Duodenal mucosa (tissue), 2 donors: ENCODE measurements at regions not wholly inside any gene's neighbourhood (a gene's known extent, or its start where the extent isn't known, plus 50 kb on each side); places are given as distances from the start of the nearest gene placed in this dataset.

Experiments
- H3K27ac ChIP-seq: one replicate; pipeline ENCODE4 v1.7.0; 2013; ENCODE audit warnings: low read depth, low read length
- H3K27me3 ChIP-seq, 2 donors: one replicate each; pipeline ENCODE4 v1.7.0; 2013; ENCODE audit warnings: low read length in 2 of 2, control low read depth in 1 of 2; ENCODE audit not compliant: insufficient read depth in 2 of 2, control insufficient read depth in 1 of 2
- H3K36me3 ChIP-seq, 2 donors: one replicate each; pipeline ENCODE4 v1.7.0; 2013; ENCODE audit warnings: low read length in 2 of 2, control low read depth in 1 of 2; ENCODE audit not compliant: insufficient read depth in 2 of 2, control insufficient read depth in 1 of 2
- H3K4me1 ChIP-seq, 2 donors: one replicate each; pipeline ENCODE4 v1.7.0; 2013; ENCODE audit warnings: low read length in 2 of 2, control low read depth in 1 of 2; ENCODE audit not compliant: insufficient read depth in 2 of 2, control insufficient read depth in 1 of 2
- H3K4me3 ChIP-seq, 2 donors: one replicate each; pipeline ENCODE4 v1.7.0; 2013; ENCODE audit warnings: low read length in 2 of 2, low read depth in 1 of 2
- H3K9ac ChIP-seq, 2 donors: one replicate each; pipeline ENCODE4 v1.7.0; 2013; ENCODE audit warnings: low read length in 2 of 2, low read depth in 1 of 2
- H3K9me3 ChIP-seq, 2 donors: one replicate each; pipeline ENCODE4 v1.7.0; 2013; ENCODE audit warnings: low read length in 2 of 2, control low read depth in 1 of 2; ENCODE audit not compliant: control insufficient read depth in 1 of 2

DNA sequence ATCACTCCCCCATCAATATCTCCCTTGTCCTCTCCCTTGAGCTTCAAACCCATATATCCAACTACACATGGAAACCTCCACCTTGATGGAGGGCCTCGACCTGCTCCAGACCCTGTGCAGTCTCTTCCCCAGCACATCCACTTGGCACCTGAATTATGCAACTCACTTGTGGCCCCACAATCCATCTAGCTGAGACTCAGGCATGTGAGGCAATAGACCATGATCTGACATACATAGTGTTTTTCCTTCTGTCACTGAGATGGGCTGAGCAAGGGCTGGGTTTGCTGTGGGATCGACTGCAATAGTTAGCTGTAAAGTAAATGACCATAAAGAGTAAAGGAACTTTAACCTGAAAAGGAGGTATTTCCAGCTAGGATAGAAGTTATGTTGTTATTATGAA lies 172.9 kb upstream of the RAD23B start:
- H3K4me3 ChIP-seq, result no peak overlapping the region
- H3K36me3 ChIP-seq, result no peaks in the 10 kb centered on the region
- no peaks in the 10 kb centered on the region for H3K4me1 ChIP-seq
- H3K9me3 ChIP-seq, result no peaks in the 10 kb centered on the region
- H3K27ac ChIP-seq, result no peak overlapping the region
- H3K27me3 ChIP-seq, result peaks cover 0 to 5% of the 10 kb centered on the region in 2 donors
- H3K9ac ChIP-seq, result no peak overlapping the region

DNA sequence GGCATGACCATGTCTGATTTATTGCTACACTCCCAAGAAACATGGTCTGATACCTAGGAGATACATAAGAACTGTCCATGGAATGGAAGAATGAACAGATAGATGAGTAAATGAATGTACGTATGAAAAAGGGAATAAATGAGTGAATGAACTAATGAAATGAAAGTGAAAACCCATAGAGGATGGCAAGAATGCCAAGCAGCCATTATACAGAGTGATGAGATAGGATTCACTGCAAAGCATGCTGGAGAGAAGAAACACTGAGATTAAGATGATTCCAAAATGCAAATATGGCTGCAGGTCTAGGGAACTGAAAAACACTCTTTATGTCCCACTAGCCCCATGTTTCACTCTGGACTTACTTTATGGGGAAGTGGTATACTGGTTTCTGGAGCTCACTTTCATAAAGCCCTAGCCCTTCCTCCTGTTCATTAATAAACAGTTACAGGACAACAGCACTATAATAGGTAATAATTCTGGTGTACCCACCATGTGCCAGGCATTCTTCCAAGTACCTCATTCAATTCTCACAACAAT lies 170.3 kb upstream of the RAD23B start:
- Histone ChIP-seq H3K9ac (no peak overlapping the region), H3K4me3 (no peak overlapping the region), H3K4me1 (no peaks in the 10 kb centered on the region), H3K36me3 (no peaks in the 10 kb centered on the region), H3K27ac (no peak overlapping the region), H3K27me3 (peaks cover 0 to 5% of the 10 kb centered on the region in 2 donors), H3K9me3 (no peaks in the 10 kb centered on the region)

DNA sequence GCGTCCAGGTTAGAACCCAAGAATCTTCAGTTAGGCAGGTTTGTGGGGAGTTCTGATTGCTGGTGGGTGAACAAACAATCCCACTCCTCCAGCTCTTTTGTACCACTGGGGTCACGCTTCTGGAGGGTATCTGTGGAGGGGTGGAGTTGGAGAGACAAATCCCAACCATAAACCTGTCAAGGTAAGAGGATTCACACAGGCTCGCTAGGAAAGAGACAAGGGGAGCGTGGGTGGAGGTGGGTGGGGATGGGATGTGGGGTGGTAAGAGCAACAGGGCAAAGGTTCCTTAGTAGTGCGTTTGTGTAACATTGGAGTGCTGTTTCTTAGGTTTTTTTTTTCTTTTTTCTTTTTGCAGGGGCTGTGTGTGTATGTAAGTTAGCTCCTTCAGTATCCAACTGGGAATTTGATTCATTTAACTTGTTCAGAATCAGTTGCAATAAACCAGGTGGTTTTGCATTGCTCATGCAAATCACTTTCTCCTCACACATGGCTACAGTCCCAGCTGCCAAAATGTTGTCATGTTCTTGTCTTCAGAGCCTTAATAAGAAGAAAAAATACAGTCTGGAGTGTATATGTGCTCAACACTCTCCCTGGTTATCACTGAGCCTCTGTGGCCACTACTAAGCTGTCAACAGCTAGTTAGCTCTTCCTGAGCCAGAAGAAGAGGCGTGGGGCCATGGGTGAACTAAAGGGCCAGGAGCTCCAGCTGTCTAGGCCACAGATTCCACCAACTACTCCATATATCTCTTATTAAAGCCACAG lies 164.0 kb upstream of the RAD23B start:
- Histone ChIP-seq H3K9ac (no peak overlapping the region), H3K36me3 (no peaks in the 10 kb centered on the region), H3K9me3 (no peaks in the 10 kb centered on the region), H3K4me3 (no peak overlapping the region), H3K27me3 (peaks cover 0 to 4% of the 10 kb centered on the region in 2 donors), H3K27ac (no peak overlapping the region), H3K4me1 (peaks cover 0 to 4% of the 10 kb centered on the region in 2 donors)

DNA sequence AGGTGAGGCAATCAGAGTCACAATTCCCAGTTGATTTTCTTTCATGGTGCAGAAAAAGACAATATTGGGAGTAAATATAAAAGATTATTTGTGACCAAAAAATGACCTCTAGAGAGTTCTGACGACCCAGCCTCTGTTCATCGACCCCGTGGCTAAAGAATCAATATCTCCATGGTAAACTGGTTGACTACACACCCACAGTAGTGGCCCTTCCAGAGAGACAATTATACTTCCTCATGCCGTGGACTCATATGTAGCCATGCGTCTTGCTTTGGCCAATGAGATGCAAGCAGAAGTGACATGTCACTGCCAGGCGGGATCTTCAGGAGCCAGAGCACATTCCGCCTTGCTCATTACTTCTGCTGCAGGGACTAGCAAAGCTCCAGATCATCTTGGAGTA lies 163.3 kb upstream of the RAD23B start:
- Histone ChIP-seq H3K4me1 (peaks cover 0 to 4% of the 10 kb centered on the region in 2 donors), H3K9ac (no peak overlapping the region), H3K27ac (no peak overlapping the region), H3K9me3 (no peaks in the 10 kb centered on the region), H3K27me3 (peaks cover 0 to 4% of the 10 kb centered on the region in 2 donors), H3K4me3 (no peak overlapping the region), H3K36me3 (no peaks in the 10 kb centered on the region)

DNA sequence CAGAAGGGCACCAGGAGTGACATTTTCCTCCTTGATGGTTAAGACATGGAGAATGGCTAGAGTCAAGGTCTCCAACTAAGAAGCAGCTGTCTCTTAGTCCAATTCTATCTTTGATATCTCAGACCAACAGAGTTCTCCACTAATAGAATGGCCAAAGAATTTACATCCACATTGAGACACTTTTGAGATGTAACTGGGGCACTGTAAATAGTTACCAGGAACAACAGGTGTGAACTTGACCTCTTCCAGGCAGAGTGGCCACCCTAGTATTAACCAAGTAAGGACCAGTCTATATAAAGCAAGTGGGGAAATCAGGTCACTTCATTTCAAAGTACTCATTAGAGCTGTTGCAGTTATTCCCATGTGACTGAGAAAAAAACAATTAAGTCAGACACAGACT lies 159.7 kb upstream of the RAD23B start:
- peaks cover 0 to 4% of the 10 kb centered on the region in 2 donors for H3K27me3 ChIP-seq
- H3K36me3 ChIP-seq, result no peaks in the 10 kb centered on the region
- peaks cover 0 to 4% of the 10 kb centered on the region in 2 donors for H3K4me1 ChIP-seq

DNA sequence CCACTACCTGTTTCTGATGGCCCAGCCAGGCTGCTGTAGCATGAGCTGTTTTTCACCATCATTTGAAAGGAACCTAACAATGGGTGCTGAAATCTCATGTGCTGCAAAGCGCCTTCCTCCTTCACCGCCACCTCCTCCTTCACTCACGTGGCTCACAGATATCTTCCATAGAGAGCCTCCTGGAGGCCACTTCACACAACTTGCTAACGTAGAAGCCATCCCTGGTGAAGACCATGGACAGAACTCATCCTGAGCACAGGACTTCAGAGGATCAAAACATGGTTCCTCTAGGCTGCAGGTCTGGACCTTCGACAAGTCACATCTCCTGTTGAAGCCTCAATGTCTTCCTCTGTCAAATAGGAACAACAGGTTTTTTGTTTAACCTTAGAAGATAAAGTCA lies 155.5 kb upstream of the RAD23B start:
- Histone ChIP-seq H3K9me3 (no peaks in the 10 kb centered on the region), H3K4me1 (peaks cover 0 to 4% of the 10 kb centered on the region in 2 donors), H3K27me3 (no peaks in the 10 kb centered on the region), H3K36me3 (no peaks in the 10 kb centered on the region), H3K27ac (no peak overlapping the region), H3K9ac (no peak overlapping the region), H3K4me3 (no peak overlapping the region)

More for the DNA sequence above, 159.7 kb upstream of the RAD23B start:
- no peak overlapping the region for H3K27ac ChIP-seq
- no peaks in the 10 kb centered on the region for H3K9me3 ChIP-seq
- H3K9ac ChIP-seq, result no peak overlapping the region
- no peak overlapping the region for H3K4me3 ChIP-seq

DNA sequence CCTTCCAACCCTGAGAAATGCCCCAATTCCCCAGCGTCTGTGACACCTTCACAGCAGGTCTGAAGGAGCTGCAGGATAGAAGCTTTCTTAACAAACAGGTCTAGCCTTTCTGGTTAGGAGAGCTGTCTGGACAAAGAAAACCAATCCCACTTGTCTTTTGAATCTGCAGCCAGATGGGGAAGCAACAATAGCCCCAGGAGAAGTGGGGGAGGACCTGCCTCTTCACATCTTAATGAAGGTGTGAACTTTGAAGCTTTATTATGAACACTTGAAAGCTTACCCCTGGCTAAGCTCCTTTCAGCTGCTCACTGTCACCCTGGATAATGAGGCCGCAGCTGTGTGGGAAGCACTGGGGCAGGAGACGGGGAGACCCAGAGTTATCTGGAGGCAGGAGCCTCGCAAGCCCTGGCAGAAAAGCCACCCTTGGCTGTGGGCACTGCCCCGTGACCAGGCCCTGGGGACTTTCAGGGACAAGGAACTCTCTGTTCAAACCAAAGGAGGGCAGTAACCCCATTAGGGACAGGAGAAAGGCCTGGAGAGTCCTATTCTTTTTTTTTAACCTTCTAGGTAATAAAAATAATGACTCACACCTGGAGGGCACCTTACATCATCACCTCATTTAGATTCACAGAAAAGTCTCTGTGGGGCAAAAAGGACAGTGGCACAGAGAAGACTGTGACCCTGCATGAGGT lies 151.8 kb upstream of the RAD23B start:
- Histone ChIP-seq H3K4me1 (peaks cover 0 to 4% of the 10 kb centered on the region in 2 donors), H3K27ac (no peak overlapping the region), H3K9me3 (no peaks in the 10 kb centered on the region), H3K9ac (no peak overlapping the region), H3K27me3 (no peaks in the 10 kb centered on the region), H3K4me3 (no peak overlapping the region), H3K36me3 (no peaks in the 10 kb centered on the region)

DNA sequence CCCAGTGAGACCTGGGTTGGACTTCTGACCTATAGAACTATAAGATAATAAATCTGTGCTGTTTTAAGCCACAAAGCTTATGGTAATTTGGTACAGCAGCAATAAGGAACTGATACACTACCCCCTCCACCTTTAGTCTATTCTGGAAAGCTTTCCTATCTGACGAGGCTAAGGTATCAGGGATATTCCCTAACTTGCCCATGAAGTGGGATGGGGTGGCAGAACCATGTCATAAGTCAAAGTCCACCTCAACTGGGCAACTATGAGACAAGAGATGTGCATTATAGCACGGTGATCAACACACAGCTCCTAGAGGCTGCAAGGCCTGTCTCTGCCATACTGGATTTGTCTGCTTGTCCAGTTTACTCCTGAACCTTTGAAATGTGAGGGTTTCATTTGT lies 146.8 kb upstream of the RAD23B start:
- Histone ChIP-seq H3K9me3 (no peaks in the 10 kb centered on the region), H3K27me3 (no peaks in the 10 kb centered on the region), H3K36me3 (no peaks in the 10 kb centered on the region), H3K27ac (no peak overlapping the region), H3K4me3 (no peak overlapping the region), H3K9ac (no peak overlapping the region), H3K4me1 (peaks cover 0 to 2% of the 10 kb centered on the region in 2 donors)

DNA sequence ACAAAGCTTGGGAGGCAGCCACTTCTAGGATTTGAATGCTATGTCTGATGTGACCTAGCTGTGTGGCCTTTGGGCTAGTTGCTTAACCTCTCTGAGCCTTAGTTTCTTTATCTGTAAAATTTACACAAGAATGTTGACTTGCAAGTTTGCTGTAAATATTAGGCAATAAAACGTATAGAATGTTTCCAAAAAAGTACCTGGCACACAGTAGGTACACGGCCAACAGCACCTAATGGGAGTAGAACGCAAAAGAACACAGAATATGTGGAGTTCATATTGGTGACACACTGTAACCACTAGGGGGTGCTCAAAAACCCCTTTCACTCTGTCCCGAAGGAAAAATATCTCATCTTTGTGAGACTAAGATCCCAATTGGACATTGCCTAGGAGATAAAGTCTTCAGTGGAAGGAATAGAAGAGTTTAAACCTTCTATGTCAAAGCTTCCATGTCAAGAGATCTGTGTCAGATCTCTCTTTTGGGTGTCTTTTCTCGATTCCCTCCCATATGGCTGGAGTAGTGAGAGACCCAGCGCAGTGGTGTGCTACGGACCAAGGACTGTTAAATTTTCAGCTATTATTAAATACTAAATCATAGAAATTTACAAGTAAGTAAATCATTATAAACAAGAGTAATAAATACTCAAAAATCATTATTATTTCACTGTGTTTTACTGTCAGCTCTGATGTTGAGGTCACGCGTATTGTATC lies 145.4 kb upstream of the RAD23B start:
- Histone ChIP-seq H3K4me1 (no peaks in the 10 kb centered on the region), H3K9ac (no peak overlapping the region), H3K36me3 (no peaks in the 10 kb centered on the region), H3K9me3 (no peaks in the 10 kb centered on the region), H3K27ac (no peak overlapping the region), H3K27me3 (no peaks in the 10 kb centered on the region), H3K4me3 (no peak overlapping the region)
